ENCODE measurements at regions not wholly inside any gene's neighbourhood (a gene's known extent, or its start where the extent isn't known, plus 50 kb on each side); places are given as distances from the start of the nearest gene placed in this dataset.
A peak's percentile ranks its signal among the peaks of the same experiment; 100 is the strongest.

DNA sequence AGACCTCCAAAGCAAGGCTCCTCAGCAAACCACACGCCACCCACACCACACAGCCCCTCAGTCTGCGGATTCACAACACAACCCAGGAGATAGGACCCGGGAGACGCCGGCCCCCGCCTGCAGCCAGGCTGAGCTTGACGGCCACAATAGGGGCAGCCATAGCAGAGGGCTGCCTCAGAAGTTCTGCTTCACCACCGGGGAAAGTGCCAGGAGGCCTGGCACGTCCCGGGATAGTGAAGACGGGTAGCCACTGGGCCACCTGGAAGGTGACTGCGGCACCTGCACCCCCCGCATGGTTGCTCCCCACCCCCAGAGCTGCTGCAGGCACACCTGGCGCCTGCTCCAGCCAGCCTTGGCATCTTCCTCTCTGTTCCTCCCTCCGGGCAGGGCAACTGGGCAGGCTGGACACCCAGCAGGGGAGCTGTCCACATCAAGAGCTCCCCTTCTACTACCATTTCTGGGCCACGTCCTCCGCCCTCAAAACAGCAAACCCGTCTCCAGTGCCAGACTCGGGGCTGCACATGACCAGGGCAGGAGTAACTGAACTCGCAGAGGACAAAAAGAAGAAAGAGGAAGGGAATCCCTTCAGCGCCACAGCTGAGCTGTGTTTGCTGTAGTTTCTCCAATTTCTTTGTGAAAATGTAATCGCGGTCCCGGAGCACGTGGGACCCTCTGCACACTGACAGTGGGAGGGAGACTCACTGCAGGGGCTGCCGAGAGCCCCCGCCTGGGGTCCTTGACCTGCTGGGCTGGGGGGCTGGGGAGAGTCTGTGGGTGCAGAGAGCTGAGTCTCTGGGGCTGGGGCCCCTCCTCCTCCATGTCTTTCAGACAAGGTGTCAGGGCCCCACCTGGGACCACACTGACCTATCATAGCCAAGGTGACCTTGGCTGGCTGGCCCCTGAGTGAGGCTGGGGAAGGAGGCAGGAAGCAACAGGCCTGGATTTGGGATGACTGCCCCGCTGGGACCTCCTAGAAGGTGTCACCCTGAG is 74.2 kb upstream of the C14orf180 start:
- no peak overlapping the region for H3K4me2 ChIP-seq
- H3K27ac Mint-ChIP-seq = no peak overlapping the region; the same call in 1 of the 2 replicates
- no peak for DNase-seq (ENCODE audit: low spot score)
- no peak overlapping the region for H2AFZ ChIP-seq
- peak; percentile 25; the same call in 1 of the 3 replicates for ATAC-seq
- no peaks in the 10 kb centered on the region for H3K9me2 ChIP-seq (ENCODE audit: insufficient read depth)
- H3K4me1 ChIP-seq (ENCODE audit: insufficient read depth) = no peaks in the 10 kb centered on the region
- no peak overlapping the region for H3K4me3 ChIP-seq
- no peaks in the 10 kb centered on the region for H4K20me1 ChIP-seq (replicated peaks; ENCODE audit: insufficient read depth)
- H3K27ac ChIP-seq (ENCODE audit: low read depth) = no peak overlapping the region
- H3K4me3 Mint-ChIP-seq = no peak overlapping the region
- no peaks in the 10 kb centered on the region for H3K27me3 Mint-ChIP-seq (ENCODE audit: insufficient read depth, low read depth, poor library complexity)
- H3F3A ChIP-seq (replicated peaks; ENCODE audit: low read depth) = no peaks in the 10 kb centered on the region
- H3K9me3 Mint-ChIP-seq = peaks cover 16% of the 10 kb centered on the region
- H3K4me1 Mint-ChIP-seq = no peaks in the 10 kb centered on the region
- H3K36me3 ChIP-seq (ENCODE audit: insufficient read depth) = no peaks in the 10 kb centered on the region
- H3K36me3 Mint-ChIP-seq (ENCODE audit: low read depth) = peaks cover 4% of the 10 kb centered on the region; the same call in 1 of the 3 replicates
- H3K79me2 ChIP-seq (replicated peaks; ENCODE audit: insufficient read depth) = no peaks in the 10 kb centered on the region
- no peak for TF ChIP-seq POLR2AphosphoS5 (IDR thresholded peaks at IDR 0.05; ENCODE audit: low read depth)
- TF ChIP-seq, protein P1, sequence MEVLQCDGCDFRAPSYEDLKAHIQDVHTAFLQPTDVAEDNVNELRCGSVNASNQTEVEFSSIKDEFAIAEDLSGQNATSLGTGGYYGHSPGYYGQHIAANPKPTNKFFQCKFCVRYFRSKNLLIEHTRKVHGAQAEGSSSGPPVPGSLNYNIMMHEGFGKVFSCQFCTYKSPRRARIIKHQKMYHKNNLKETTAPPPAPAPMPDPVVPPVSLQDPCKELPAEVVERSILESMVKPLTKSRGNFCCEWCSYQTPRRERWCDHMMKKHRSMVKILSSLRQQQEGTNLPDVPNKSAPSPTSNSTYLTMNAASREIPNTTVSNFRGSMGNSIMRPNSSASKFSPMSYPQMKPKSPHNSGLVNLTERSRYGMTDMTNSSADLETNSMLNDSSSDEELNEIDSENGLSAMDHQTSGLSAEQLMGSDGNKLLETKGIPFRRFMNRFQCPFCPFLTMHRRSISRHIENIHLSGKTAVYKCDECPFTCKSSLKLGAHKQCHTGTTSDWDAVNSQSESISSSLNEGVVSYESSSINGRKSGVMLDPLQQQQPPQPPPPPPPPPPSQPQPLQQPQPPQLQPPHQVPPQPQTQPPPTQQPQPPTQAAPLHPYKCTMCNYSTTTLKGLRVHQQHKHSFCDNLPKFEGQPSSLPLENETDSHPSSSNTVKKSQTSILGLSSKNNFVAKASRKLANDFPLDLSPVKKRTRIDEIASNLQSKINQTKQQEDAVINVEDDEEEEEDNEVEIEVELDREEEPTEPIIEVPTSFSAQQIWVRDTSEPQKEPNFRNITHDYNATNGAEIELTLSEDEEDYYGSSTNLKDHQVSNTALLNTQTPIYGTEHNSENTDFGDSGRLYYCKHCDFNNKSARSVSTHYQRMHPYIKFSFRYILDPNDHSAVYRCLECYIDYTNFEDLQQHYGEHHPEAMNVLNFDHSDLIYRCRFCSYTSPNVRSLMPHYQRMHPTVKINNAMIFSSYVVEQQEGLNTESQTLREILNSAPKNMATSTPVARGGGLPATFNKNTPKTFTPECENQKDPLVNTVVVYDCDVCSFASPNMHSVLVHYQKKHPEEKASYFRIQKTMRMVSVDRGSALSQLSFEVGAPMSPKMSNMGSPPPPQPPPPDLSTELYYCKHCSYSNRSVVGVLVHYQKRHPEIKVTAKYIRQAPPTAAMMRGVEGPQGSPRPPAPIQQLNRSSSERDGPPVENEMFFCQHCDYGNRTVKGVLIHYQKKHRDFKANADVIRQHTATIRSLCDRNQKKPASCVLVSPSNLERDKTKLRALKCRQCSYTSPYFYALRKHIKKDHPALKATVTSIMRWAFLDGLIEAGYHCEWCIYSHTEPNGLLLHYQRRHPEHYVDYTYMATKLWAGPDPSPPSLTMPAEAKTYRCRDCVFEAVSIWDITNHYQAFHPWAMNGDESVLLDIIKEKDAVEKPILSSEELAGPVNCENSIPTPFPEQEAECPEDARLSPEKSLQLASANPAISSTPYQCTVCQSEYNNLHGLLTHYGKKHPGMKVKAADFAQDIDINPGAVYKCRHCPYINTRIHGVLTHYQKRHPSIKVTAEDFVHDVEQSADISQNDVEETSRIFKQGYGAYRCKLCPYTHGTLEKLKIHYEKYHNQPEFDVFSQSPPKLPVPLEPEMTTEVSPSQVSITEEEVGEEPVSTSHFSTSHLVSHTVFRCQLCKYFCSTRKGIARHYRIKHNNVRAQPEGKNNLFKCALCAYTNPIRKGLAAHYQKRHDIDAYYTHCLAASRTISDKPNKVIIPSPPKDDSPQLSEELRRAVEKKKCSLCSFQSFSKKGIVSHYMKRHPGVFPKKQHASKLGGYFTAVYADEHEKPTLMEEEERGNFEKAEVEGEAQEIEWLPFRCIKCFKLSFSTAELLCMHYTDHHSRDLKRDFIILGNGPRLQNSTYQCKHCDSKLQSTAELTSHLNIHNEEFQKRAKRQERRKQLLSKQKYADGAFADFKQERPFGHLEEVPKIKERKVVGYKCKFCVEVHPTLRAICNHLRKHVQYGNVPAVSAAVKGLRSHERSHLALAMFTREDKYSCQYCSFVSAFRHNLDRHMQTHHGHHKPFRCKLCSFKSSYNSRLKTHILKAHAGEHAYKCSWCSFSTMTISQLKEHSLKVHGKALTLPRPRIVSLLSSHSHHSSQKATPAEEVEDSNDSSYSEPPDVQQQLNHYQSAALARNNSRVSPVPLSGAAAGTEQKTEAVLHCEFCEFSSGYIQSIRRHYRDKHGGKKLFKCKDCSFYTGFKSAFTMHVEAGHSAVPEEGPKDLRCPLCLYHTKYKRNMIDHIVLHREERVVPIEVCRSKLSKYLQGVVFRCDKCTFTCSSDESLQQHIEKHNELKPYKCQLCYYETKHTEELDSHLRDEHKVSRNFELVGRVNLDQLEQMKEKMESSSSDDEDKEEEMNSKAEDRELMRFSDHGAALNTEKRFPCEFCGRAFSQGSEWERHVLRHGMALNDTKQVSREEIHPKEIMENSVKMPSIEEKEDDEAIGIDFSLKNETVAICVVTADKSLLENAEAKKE (CRISPR knock-in tag; IDR thresholded peaks at IDR 0.05) = no peak
- no peak for TF ChIP-seq STAT1 (IDR thresholded peaks at IDR 0.05; ENCODE audit: unreplicated experiment)
- H3K27me3 ChIP-seq (ENCODE audit: insufficient read depth) = no peaks in the 10 kb centered on the region

Measured in GM23338 (cell line).